Coronary artery (tissue), 2 donors: ENCODE measurements at regions not wholly inside any gene's neighbourhood (a gene's known extent, or its start where the extent isn't known, plus 50 kb on each side); places are given as distances from the start of the nearest gene placed in this dataset.

ENCODE experiments used
- DNase-seq: peaks from one replicate; pipeline ENCODE4 v3.0.0-alpha.2; 2017; ENCODE audit warnings: low spot score
- H3K27ac ChIP-seq, 2 donors: fragments of 200-600 bp; sonication (generic); one replicate each; pipeline ENCODE4 v1.5.1; 2016 to 2019
- H3K4me3 ChIP-seq: fragments of 200-600 bp; sonication (generic); 2 replicates; pipeline ENCODE4 v1.5.1; 2016; ENCODE audit warnings: mild to moderate bottlenecking, moderate library complexity
- TF ChIP-seq, protein P1 (sequence below): fragments of 200-600 bp; sonication (generic); IDR thresholded peaks from one replicate; pipeline ENCODE4 v1.5.1; 2019; ENCODE audit warnings: antibody characterized with exemption

DNA sequence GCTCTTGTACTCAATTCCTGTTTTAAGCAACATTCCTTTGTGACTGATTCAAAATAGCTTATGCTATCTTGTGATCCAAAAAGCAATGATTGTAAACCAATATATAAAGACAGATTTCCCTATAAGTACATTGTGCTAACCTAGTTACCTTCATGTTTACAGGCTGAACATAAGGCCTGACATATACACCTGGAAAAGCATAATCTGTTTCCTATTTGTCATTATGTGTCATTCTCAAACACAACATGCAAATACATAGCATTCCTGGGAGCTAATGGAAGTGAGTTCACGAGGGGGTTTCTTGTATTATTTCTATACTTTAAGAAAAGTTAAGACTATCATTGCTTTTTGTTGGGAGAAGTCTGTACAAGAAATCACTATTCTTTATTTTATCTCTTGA lies 638.1 kb upstream of the AGA start:
- no peak overlapping the region for H3K4me3 ChIP-seq
- no peak overlapping the region for H3K27ac ChIP-seq
- TF ChIP-seq, protein P1, sequence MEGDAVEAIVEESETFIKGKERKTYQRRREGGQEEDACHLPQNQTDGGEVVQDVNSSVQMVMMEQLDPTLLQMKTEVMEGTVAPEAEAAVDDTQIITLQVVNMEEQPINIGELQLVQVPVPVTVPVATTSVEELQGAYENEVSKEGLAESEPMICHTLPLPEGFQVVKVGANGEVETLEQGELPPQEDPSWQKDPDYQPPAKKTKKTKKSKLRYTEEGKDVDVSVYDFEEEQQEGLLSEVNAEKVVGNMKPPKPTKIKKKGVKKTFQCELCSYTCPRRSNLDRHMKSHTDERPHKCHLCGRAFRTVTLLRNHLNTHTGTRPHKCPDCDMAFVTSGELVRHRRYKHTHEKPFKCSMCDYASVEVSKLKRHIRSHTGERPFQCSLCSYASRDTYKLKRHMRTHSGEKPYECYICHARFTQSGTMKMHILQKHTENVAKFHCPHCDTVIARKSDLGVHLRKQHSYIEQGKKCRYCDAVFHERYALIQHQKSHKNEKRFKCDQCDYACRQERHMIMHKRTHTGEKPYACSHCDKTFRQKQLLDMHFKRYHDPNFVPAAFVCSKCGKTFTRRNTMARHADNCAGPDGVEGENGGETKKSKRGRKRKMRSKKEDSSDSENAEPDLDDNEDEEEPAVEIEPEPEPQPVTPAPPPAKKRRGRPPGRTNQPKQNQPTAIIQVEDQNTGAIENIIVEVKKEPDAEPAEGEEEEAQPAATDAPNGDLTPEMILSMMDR: no peak
- DNase-seq: no peak

DNA sequence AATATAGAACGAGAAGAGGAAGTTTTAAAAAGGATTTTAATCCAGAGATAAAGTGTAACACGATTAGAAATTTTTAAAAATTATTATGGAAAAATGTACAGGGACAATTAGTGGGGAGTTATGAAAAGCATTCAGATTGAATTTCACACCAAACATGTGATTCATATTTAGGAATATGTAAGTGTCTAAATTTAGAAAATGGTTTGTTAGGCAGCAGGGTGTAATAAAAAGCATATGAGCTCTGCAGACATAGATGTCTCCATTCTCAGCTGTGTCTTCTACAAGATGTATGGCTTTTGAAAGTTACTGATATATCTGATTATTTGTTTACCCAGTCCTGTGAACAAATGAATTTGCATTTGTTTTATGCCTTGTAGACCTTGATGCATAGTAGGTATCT lies 638.9 kb upstream of the AGA start:
- TF ChIP-seq, protein P1: no peak
- H3K27ac ChIP-seq: no peak overlapping the region
- no peak for DNase-seq
- H3K4me3 ChIP-seq: no peak overlapping the region

DNA sequence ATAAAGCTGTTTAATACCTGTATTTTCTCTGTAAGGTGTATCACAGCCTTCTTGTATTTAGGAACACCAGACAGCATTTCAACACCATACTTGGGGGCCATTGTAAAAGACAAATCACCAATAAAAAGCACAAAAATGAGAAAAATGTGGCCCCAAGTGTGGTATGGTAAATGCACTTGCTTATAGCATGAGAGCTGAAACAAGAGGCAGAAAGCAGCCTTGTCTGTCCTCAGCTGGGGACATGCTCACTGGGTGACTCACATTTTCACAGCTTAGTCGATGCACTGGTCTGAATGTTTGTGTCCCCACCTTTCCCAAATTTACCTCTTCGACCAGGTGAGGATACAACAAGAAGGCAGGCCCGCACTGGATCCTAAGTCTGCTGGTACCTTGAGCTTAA lies 639.7 kb upstream of the AGA start:
- Histone ChIP-seq H3K27ac (no peak overlapping the region), H3K4me3 (no peak overlapping the region)
- TF ChIP-seq, protein P1: no peak
- no peak for DNase-seq

DNA sequence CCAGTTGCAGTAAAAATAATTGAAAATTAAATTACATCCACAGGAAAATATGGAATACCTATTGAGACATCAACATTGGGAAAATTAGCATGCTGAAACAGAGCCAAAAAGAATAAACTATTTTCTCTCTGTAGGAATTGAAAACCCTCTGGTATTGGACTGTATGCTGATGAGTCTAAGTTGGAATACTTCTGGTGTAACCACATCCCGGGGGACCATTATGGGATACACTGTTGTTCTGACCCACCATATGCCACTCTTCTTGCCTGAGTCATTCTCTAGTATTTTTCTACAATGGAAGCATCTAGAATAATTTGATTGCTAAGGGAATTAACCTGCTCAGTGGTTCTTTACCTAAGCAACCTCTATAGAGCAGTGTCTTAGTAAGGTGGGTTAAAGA lies 640.7 kb upstream of the AGA start:
- Histone ChIP-seq H3K27ac (no peak overlapping the region), H3K4me3 (no peak overlapping the region)
- TF ChIP-seq, protein P1: no peak
- DNase-seq: no peak

DNA sequence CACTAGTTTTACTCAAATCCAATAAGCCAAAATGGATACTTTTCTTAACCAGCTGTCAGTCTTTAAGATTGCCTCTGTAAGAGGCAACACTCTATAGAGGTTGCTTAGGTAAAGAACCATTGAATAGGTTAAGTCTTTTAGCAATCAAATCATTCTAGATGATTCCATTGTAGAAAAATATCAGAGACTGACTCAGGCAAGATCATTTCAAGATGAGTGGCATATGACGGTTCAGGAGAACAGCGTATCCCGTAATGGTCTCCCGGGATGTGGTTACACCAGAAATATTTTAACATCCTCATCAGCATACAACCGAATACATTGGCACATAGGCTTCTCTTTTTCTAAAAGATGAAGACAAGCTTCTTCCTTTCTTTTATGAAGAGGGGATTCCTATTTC lies 641.7 kb upstream of the AGA start:
- TF ChIP-seq, protein P1: no peak
- H3K4me3 ChIP-seq: no peak overlapping the region
- DNase-seq: no peak
- no peak overlapping the region for H3K27ac ChIP-seq

DNA sequence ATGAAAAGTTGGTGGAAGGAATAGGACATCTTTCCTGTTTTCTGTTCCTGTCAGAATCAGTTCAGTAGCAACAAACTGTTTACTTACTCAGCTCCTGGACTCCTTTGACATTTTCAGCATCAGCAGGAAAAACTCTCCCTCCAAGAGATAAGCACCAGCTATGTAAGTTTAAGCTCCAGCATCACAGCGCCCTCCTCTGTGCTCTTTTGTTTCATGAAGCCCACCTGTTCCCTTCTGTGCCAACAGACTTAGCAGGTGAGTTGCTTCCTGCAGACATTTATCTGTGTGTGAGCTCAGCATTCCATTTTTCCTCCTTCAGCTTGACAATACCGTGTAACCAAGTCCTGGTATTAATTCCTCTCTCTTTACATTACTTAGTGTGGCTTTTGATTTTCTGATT lies 644.1 kb upstream of the AGA start:
- DNase-seq: no peak
- TF ChIP-seq, protein P1: no peak
- no peak overlapping the region for H3K27ac ChIP-seq
- H3K4me3 ChIP-seq: no peak overlapping the region

DNA sequence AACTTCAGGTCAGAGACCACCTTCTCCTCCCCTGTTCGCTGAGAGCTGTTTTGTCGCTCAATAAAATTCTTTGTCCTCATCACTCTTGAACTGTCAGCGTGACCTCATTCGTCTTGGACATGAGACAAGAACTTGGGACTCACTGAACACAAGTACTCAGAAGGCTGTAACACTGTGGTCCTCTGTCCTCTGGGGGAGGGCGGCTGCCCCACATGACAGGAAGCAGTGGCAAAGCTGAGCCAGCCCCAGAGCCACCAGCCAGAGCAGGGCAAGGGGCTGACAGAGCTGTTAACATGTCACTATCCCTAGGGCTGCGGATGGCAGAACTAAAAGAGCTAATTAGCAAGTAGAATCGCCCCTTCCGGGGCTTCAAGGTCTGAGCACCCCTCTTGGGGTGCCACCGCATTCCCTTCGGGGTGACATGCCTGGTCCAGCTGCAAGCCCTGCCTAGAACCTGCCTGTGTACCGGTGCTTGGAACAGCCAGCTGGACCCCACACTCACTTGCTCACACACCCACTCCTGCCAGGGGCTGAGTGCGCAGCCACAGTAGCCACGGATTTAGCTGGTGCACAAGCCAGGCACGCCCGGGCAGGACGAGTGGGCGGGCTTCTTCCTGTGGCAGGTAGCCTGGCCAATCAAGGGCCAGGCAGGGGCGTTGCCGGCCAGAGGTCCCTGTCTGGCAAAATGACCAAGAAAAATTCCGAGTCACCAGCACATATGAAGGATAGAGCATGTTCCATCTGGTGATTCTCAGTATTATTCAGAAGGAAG lies 648.6 kb upstream of the AGA start:
- no peak overlapping the region for H3K4me3 ChIP-seq
- DNase-seq: no peak
- TF ChIP-seq, protein P1: no peak
- H3K27ac ChIP-seq: no peak overlapping the region
